NCI-H748 treated with DMSO at 0.1 percent for 48 hours (cell line): ENCODE measurements at regions not wholly inside any gene's neighbourhood (a gene's known extent, or its start where the extent isn't known, plus 50 kb on each side); places are given as distances from the start of the nearest gene placed in this dataset.

ENCODE experiments used
- DNase-seq: peaks from one replicate; lab custom pipeline; 2025; lab: John Stamatoyannopoulos, UW

- no peak for DNase-seq
Observed at GRCh38 chr1:221306239-221306638, 427.0 kb downstream of the HLX start.

- DNase-seq = no peak
Observed at GRCh38 chr1:221308534-221309511, 429.6 kb downstream of the HLX start.

GRCh38 chr1:221309723-221310122 is 430.5 kb downstream of the HLX start:
- DNase-seq = no peak

- no peak for DNase-seq
Observed at GRCh38 chr1:221310180-221310579, 430.9 kb downstream of the HLX start.

GRCh38 chr1:221315330-221315729 is 426.6 kb downstream of the DUSP10 start:
- DNase-seq = no peak

GRCh38 chr1:221316491-221317056 is 425.3 kb downstream of the DUSP10 start:
- no peak for DNase-seq

- no peak for DNase-seq
Observed at GRCh38 chr1:221317537-221317936, 424.4 kb downstream of the DUSP10 start.

GRCh38 chr1:221327954-221328353 is 413.9 kb downstream of the DUSP10 start:
- DNase-seq = peak; percentile 94

GRCh38 chr1:221328371-221328770 is 413.5 kb downstream of the DUSP10 start:
- no peak for DNase-seq

- DNase-seq = no peak
Observed at GRCh38 chr1:221331273-221332183, 410.4 kb downstream of the DUSP10 start.

- DNase-seq = no peak
Observed at GRCh38 chr1:221334062-221334461, 407.8 kb downstream of the DUSP10 start.

GRCh38 chr1:221335161-221336101 is 406.5 kb downstream of the DUSP10 start:
- DNase-seq = no peak

- no peak for DNase-seq
Observed at GRCh38 chr1:221336126-221336525, 405.8 kb downstream of the DUSP10 start.

GRCh38 chr1:221337106-221337505 is 404.8 kb downstream of the DUSP10 start:
- no peak for DNase-seq

GRCh38 chr1:221343136-221343535 is 398.8 kb downstream of the DUSP10 start:
- no peak for DNase-seq

- no peak for DNase-seq
Observed at GRCh38 chr1:221343607-221344006, 398.3 kb downstream of the DUSP10 start.

- DNase-seq = no peak
Observed at GRCh38 chr1:221344693-221345092, 397.2 kb downstream of the DUSP10 start.

GRCh38 chr1:221347706-221348105 is 394.2 kb downstream of the DUSP10 start:
- no peak for DNase-seq

- no peak for DNase-seq
Observed at GRCh38 chr1:221350091-221350490, 391.8 kb downstream of the DUSP10 start.

- DNase-seq = no peak
Observed at GRCh38 chr1:221356693-221357092, 385.2 kb downstream of the DUSP10 start.

GRCh38 chr1:221363039-221363438 is 378.9 kb downstream of the DUSP10 start:
- no peak for DNase-seq
